Lung (tissue), 11 donors: ENCODE measurements at regions not wholly inside any gene's neighbourhood (a gene's known extent, or its start where the extent isn't known, plus 50 kb on each side); places are given as distances from the start of the nearest gene placed in this dataset.

Source experiments
- ATAC-seq: fragments of 200-7000 bp; cut with Tn5 transposase; one replicate; pipeline ENCODE4 v1.9.1; 2020; ENCODE audit warnings: moderate number of reproducible peaks; ENCODE audit not compliant: insufficient read depth, low FRiP score
- DNase-seq, 3 donors: peaks; one replicate each; pipeline ENCODE4 v3.0.0-alpha.2; 2013 to 2017
- H3K27ac ChIP-seq, 2 donors: one replicate each; pipeline ENCODE4 v1.5.1; 2013; ENCODE audit warnings: mild to moderate bottlenecking in 2 of 2, moderate library complexity in 2 of 2, control low read depth in 1 of 2, inconsistent platforms in 1 of 2, low read depth in 1 of 2, low read length in 1 of 2
- H3K27me3 ChIP-seq, 3 donors: one replicate each; pipeline ENCODE4 v1.5.1; 2013; ENCODE audit warnings: low read length in 2 of 3; ENCODE audit not compliant: control insufficient read depth in 3 of 3, insufficient read depth in 3 of 3
- H3K36me3 ChIP-seq, 4 donors: one replicate each; pipeline ENCODE4 v1.5.1; 2013; ENCODE audit warnings: low read length in 4 of 4, mild to moderate bottlenecking in 1 of 4, moderate library complexity in 1 of 4; ENCODE audit not compliant: control insufficient read depth in 4 of 4, insufficient read depth in 4 of 4
- H3K4me1 ChIP-seq, 5 donors: one replicate each; pipeline ENCODE4 v1.5.1; 2013; ENCODE audit warnings: low read length in 5 of 5, mild to moderate bottlenecking in 2 of 5, moderate library complexity in 1 of 5; ENCODE audit not compliant: control insufficient read depth in 5 of 5, insufficient read depth in 5 of 5
- H3K4me3 ChIP-seq: one replicate; pipeline ENCODE4 v1.5.1; 2013; ENCODE audit warnings: mild to moderate bottlenecking, control low read depth, moderate library complexity
- H3K9ac ChIP-seq, 2 donors: one replicate each; pipeline ENCODE4 v1.5.1; 2013; ENCODE audit warnings: low read length in 2 of 2, control low read depth in 1 of 2; ENCODE audit not compliant: insufficient read depth in 1 of 2
- H3K9me3 ChIP-seq, 4 donors: one replicate each; pipeline ENCODE4 v1.5.1; 2013; ENCODE audit warnings: low read length in 3 of 4, mild to moderate bottlenecking in 1 of 4, moderate library complexity in 1 of 4; ENCODE audit not compliant: control insufficient read depth in 4 of 4, insufficient read depth in 3 of 4
- CTCF ChIP-seq: IDR thresholded peaks from 2 replicates; pipeline ENCODE4 v1.5.1; 2012; ENCODE audit warnings: mild to moderate bottlenecking; ENCODE audit errors: control extremely low read depth, extremely low read depth
- WGBS, 2 donors: extraction: QIAGEN DNeasy Blood & Tissue Kit; methylation state at CpG; one replicate each; pipeline ENCODE4 v1.1.7; 2013; 5-methylcytosine and 5-hydroxymethylcytosine counted together
- donor health status: control.
- donor health status: control.
- donor health status: Bipolar disorder and iron deficiency.
- donor health status: healthy.
- donor health status: DM: yes; HTN: yes; CAD: no.

DNA sequence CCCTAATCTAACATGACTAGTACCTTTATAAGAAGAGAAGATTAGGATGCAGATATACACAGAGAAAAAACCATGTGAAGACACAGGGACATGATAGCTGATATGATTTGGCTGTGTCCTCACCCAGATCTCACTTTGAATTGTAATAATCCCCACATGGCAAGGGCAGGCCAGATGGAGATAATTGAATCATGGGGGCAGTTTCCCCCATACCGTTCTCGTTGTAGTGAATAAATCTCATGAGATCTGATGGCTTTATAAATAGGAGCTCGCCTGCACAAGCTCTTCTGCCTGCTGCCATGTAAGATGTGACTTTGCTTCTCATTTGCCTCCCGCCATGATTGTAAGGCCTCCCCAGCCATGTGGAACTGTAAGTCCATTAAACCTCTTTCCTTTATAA, 364.3 kb downstream of the FBXW7 start:
- Histone ChIP-seq H3K27me3 (no peaks in the 10 kb centered on the region), H3K36me3 (no peaks in the 10 kb centered on the region), H3K27ac (no peak overlapping the region), H3K4me1 (no peaks in the 10 kb centered on the region), H3K9me3 (no peaks in the 10 kb centered on the region), H3K9ac (no peak overlapping the region), H3K4me3 (no peak overlapping the region)
- no peak for TF ChIP-seq CTCF
- ATAC-seq, result no peak
- no peak for DNase-seq
- 87 to 89% methylated on average over 4 of the region's 4 CpGs for WGBS, 2 donors

DNA sequence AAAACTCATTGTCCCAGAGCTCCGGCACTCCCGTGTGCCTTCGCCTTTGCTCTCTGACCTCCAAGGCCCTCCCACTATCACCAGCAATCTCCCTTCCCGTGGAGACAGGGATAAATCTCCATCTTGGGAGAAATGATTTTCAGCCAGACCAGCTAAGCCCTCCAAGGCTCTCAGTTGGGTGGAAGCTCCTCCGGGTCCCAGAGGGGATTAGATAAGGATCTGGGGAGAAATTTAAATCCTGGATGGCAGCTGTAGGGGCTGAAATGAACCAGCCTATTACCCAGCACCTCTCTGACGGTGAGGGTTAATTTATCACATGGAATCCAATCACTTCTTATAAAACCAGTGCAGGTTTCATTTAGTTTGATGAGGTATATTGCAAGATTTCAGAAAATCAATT, 366.2 kb downstream of the FBXW7 start:
- Histone ChIP-seq H3K4me1 (no peaks in the 10 kb centered on the region), H3K36me3 (no peaks in the 10 kb centered on the region), H3K9ac (no peak overlapping the region), H3K4me3 (no peak overlapping the region), H3K9me3 (no peaks in the 10 kb centered on the region), H3K27ac (no peak overlapping the region), H3K27me3 (no peaks in the 10 kb centered on the region)
- no peak for TF ChIP-seq CTCF
- ATAC-seq (no peak), DNase-seq (no peak)
- WGBS, 2 donors, result 51 to 52% methylated on average over 6 of the region's 6 CpGs

DNA sequence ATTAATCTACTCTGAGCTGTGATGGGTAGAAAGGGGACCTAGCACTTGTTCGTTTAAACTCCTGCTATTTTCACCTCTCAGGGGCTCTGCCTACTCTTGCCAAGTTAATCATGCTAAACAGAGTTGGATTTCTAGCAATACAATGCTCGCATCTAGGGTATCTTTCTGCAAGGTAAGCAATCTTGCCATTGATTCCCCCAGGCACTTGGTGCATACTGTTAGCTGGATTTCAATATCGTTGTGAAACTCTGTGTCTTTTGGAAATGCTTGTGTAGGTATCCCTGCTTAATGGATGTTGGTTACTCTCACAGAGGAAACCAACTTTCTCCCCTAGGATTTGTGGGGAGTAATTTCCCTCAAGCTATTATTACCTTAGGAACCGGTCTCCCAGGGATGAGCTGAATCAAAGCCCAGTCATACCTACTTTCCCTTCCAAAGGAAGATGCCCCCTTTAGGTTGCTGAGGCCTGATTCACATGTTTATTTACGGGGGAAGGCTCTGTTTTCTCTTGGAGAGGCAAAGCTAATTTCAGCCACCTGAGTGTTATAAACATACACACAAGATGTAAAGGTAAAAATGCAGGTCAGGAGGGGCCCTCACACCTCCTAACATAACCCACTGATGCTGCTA, 366.8 kb downstream of the FBXW7 start:
- no peak for TF ChIP-seq CTCF
- no peaks in the 10 kb centered on the region for H3K27me3 ChIP-seq
- H3K36me3 ChIP-seq, result no peaks in the 10 kb centered on the region
- no peak overlapping the region for H3K9ac ChIP-seq
- ATAC-seq, result no peak
- WGBS, 2 donors, result 68 to 72% methylated on average over 5 of the region's 5 CpGs
- H3K4me3 ChIP-seq, result no peak overlapping the region
- no peaks in the 10 kb centered on the region for H3K9me3 ChIP-seq
- no peak for DNase-seq
- no peaks in the 10 kb centered on the region for H3K4me1 ChIP-seq
- H3K27ac ChIP-seq, result no peak overlapping the region

DNA sequence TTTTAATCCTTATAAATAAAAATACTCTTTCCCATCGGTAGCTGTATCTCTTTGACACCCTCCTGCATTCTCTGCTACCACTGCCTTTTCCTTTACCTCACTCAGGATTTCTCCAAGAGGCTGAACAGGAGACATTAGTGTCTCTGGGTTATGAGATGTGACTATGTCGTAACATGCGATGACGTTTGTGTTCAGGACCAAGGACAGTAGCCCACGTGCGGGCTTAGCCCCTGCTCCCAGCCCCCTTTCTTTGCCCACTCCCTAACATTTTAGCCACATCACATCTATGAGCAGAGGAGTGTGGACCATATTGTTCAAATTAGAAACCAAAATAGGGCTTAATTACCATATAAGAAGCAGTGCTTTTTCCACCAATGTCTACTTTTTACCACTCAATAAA, 369.3 kb downstream of the FBXW7 start:
- ATAC-seq (no peak), DNase-seq (peak; percentile 51 to 71 (median 54))
- 24 to 30% methylated on average over 6 of the region's 6 CpGs for WGBS, 2 donors
- Histone ChIP-seq H3K4me3 (no peak overlapping the region), H3K36me3 (no peaks in the 10 kb centered on the region), H3K9ac (no peak overlapping the region), H3K27me3 (no peaks in the 10 kb centered on the region), H3K27ac (no peak overlapping the region), H3K9me3 (no peaks in the 10 kb centered on the region), H3K4me1 (no peaks in the 10 kb centered on the region)
- TF ChIP-seq CTCF, result no peak
